Fibroblast of villous mesenchyme (primary cell): ENCODE measurements at regions not wholly inside any gene's neighbourhood (a gene's known extent, or its start where the extent isn't known, plus 50 kb on each side); places are given as distances from the start of the nearest gene placed in this dataset.
"Not testable (repeated sequence)": the region's sequence is repeated elsewhere in the genome, so short reads cannot be mapped to it uniquely, and the experiment has no call there.

Source experiments
- DNase-seq: peaks from one replicate; pipeline ENCODE4 v3.0.0-alpha.2; 2010; ENCODE audit warnings: low read depth
- H3K4me3 ChIP-seq: 2 replicates; pipeline ENCODE4 v1.5.1; 2011; ENCODE audit warnings: low read depth, mild to moderate bottlenecking, low read length
- TF ChIP-seq, protein P1 (sequence below): IDR thresholded peaks from 2 replicates; pipeline ENCODE4 v1.5.1; 2012; ENCODE audit warnings: low read depth, mild to moderate bottlenecking, low read length; ENCODE audit not compliant: insufficient read depth

DNA sequence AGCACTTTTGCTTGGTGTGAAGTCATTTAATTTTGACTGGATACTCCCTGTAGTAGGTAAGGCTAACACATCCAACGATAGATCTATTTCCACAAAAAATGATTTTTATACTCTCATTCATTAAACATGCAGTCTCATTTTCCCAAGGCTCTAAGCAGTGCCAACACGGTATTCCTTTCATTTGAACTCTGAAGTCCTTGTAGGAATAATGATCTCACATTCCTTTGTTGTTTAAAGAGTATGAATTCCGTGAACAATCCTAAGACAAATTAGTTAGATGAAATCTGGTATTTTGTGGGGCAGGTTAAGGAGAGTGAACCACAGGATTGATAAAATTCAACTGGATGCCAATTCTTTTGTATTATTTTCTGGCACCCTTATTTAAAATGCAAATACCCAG, 66.6 kb downstream of the LACC1 start:
- no peak overlapping the region for H3K4me3 ChIP-seq
- DNase-seq: no peak
- TF ChIP-seq, protein P1, sequence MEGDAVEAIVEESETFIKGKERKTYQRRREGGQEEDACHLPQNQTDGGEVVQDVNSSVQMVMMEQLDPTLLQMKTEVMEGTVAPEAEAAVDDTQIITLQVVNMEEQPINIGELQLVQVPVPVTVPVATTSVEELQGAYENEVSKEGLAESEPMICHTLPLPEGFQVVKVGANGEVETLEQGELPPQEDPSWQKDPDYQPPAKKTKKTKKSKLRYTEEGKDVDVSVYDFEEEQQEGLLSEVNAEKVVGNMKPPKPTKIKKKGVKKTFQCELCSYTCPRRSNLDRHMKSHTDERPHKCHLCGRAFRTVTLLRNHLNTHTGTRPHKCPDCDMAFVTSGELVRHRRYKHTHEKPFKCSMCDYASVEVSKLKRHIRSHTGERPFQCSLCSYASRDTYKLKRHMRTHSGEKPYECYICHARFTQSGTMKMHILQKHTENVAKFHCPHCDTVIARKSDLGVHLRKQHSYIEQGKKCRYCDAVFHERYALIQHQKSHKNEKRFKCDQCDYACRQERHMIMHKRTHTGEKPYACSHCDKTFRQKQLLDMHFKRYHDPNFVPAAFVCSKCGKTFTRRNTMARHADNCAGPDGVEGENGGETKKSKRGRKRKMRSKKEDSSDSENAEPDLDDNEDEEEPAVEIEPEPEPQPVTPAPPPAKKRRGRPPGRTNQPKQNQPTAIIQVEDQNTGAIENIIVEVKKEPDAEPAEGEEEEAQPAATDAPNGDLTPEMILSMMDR: no peak

- TF ChIP-seq, protein P1: no peak
- DNase-seq: no peak
- no peak overlapping the region for H3K4me3 ChIP-seq
Observed at GRCh38 chr13:43947897-43948458, 68.3 kb downstream of the LACC1 start.

DNA sequence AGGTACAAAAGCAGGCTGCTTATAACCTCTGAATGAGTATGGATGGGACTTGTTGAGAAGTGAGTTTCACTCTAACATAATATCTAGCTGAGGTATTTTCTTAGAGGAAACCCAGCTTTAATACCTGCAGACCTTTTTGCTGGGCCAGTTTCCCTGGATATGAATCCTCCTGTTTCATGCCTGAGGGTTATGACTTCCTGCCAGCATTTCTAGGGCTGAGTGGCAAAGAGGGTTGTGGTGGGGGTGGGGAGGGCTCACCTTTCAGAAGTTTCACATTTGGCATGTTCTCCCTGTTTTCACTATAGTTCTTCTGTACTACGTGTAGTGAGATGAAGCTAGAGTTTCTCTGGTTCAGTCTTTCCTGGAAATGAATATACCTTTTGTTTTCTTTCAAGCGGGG, 73.7 kb downstream of the LACC1 start:
- H3K4me3 ChIP-seq: no peak overlapping the region
- TF ChIP-seq, protein P1: no peak
- DNase-seq: no peak

DNA sequence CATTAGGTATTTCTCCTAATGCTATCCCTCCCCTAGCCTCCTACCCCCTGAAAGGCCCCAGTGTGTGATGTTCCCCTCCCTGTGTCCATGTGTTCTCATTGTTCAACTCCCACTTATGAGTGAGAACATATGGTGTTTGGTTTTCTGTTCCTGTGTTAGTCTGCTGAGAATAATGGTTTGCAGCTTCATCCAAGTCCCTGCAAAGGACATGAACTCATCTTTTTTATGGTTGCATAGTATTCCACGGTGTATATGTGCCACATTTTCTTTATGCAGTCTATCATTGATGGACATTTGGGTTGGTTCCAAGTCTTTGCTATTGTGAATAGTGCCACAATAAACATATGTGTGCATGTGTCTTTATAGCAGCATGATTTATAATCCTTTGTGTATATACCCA, 77.3 kb downstream of the LACC1 start:
- not testable (repeated sequence) for H3K4me3 ChIP-seq, DNase-seq

GRCh38 chr13:43959291-43959690, 79.6 kb downstream of the LACC1 start:
- no peak for DNase-seq
- no peak overlapping the region for H3K4me3 ChIP-seq
- TF ChIP-seq, protein P1: no peak

DNA sequence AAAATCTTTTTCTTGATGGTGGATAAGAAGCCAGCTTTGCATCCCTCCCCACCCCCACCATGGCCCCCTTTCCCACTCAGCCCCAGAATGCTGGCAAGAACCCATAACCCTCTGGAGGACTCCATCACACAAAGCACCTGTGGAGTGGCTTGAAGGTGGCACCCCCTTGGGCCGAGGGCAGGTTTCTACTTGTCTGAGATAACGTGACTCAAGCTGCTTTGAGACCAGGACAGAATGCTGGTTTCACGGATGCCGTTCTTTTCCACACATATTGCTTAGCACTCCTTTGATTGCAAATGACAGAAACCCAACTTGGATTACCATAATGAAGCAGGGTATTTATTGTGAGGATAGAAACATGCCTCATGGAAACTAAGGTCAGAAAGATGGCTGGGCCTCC, 82.2 kb downstream of the LACC1 start:
- no peak overlapping the region for H3K4me3 ChIP-seq
- TF ChIP-seq, protein P1: no peak
- no peak for DNase-seq

- no peak for DNase-seq
- no peak overlapping the region for H3K4me3 ChIP-seq
- TF ChIP-seq, protein P1: peak; percentile 5
Observed at GRCh38 chr13:43963726-43964125, 84.0 kb downstream of the LACC1 start.
